ENCODE measurements at regions not wholly inside any gene's neighbourhood (a gene's known extent, or its start where the extent isn't known, plus 50 kb on each side); places are given as distances from the start of the nearest gene placed in this dataset.

- DNase-seq (ENCODE audit: low read depth in 4 of 4, low spot score in 2 of 4): no peak
Observed at GRCh38 chr7:67408109-67408508, 411.5 kb downstream of the TYW1 start.

GRCh38 chr7:67413670-67414069 lies 417.0 kb downstream of the TYW1 start:
- DNase-seq (ENCODE audit: low read depth in 4 of 4, low spot score in 2 of 4): no peak

- no peak for DNase-seq (ENCODE audit: low read depth in 4 of 4, low spot score in 2 of 4)
Observed at GRCh38 chr7:67414858-67415257, 418.2 kb downstream of the TYW1 start.

GRCh38 chr7:67422601-67423000 lies 426.0 kb downstream of the TYW1 start:
- DNase-seq (ENCODE audit: low read depth in 4 of 4, low spot score in 2 of 4): no peak

- no peak for DNase-seq (ENCODE audit: low read depth in 4 of 4, low spot score in 2 of 4)
Observed at GRCh38 chr7:67423065-67423464, 426.4 kb downstream of the TYW1 start.

- DNase-seq (ENCODE audit: low read depth in 4 of 4, low spot score in 2 of 4): no peak
Observed at GRCh38 chr7:67426654-67427053, 430.0 kb downstream of the TYW1 start.

- DNase-seq (ENCODE audit: low read depth in 4 of 4, low spot score in 2 of 4): no peak
Observed at GRCh38 chr7:67429735-67430134, 433.1 kb downstream of the TYW1 start.

GRCh38 chr7:67432536-67433234 lies 436.1 kb downstream of the TYW1 start:
- no peak for DNase-seq (ENCODE audit: low read depth in 4 of 4, low spot score in 2 of 4)

- DNase-seq (ENCODE audit: low read depth in 4 of 4, low spot score in 2 of 4): no peak
Observed at GRCh38 chr7:67435894-67436535, 439.4 kb downstream of the TYW1 start.

GRCh38 chr7:67438198-67438882 lies 441.7 kb downstream of the TYW1 start:
- DNase-seq (ENCODE audit: low read depth in 4 of 4, low spot score in 2 of 4): no peak

GRCh38 chr7:67438913-67439505 lies 442.4 kb downstream of the TYW1 start:
- DNase-seq (ENCODE audit: low read depth in 4 of 4, low spot score in 2 of 4): no peak

- DNase-seq (ENCODE audit: low read depth in 4 of 4, low spot score in 2 of 4): no peak
Observed at GRCh38 chr7:67440321-67440720, 443.7 kb downstream of the TYW1 start.

GRCh38 chr7:67445728-67446127 lies 449.1 kb downstream of the TYW1 start:
- DNase-seq (ENCODE audit: low read depth in 4 of 4, low spot score in 2 of 4): no peak

GRCh38 chr7:67447297-67447696 lies 450.7 kb downstream of the TYW1 start:
- DNase-seq (ENCODE audit: low read depth in 4 of 4, low spot score in 2 of 4): no peak

- DNase-seq (ENCODE audit: low read depth in 4 of 4, low spot score in 2 of 4): no peak
Observed at GRCh38 chr7:67448271-67448670, 451.6 kb downstream of the TYW1 start.

GRCh38 chr7:67450171-67450570 lies 453.5 kb downstream of the TYW1 start:
- DNase-seq (ENCODE audit: low read depth in 4 of 4, low spot score in 2 of 4): no peak

GRCh38 chr7:67451306-67451705 lies 454.7 kb downstream of the TYW1 start:
- no peak for DNase-seq (ENCODE audit: low read depth in 4 of 4, low spot score in 2 of 4)

- no peak for DNase-seq (ENCODE audit: low read depth in 4 of 4, low spot score in 2 of 4)
Observed at GRCh38 chr7:67452516-67453026, 455.9 kb downstream of the TYW1 start.

GRCh38 chr7:67453580-67454380 lies 457.1 kb downstream of the TYW1 start:
- no peak for DNase-seq (ENCODE audit: low read depth in 4 of 4, low spot score in 2 of 4)

- no peak for DNase-seq (ENCODE audit: low read depth in 4 of 4, low spot score in 2 of 4)
Observed at GRCh38 chr7:67455508-67455907, 458.9 kb downstream of the TYW1 start.
